Loucy (cell line): ENCODE measurements at regions not wholly inside any gene's neighbourhood (a gene's known extent, or its start where the extent isn't known, plus 50 kb on each side); places are given as distances from the start of the nearest gene placed in this dataset.

Experiments used
- CTCF ChIP-seq: fragments of 200-600 bp; sonication (generic); conservative IDR thresholded peaks from 2 replicates; pipeline ENCODE4 v1.5.1; 2014; ENCODE audit warnings: mild to moderate bottlenecking, antibody characterized with exemption, low read length
- EZH2phosphoT487 ChIP-seq: fragments of 200-600 bp; IDR thresholded peaks from 2 replicates; pipeline ENCODE4 v1.6.1; 2018; ENCODE audit warnings: antibody characterized with exemption, mild to moderate bottlenecking, moderate library complexity, borderline replicate concordance

- TF ChIP-seq CTCF (no peak), EZH2phosphoT487 (no peak)
These were observed 89.3 kb downstream of the ZNF648 start for GRCh38 chr1:181972256-181972655.
